ENCODE measurements at regions not wholly inside any gene's neighbourhood (a gene's known extent, or its start where the extent isn't known, plus 50 kb on each side); places are given as distances from the start of the nearest gene placed in this dataset.
"Not testable (repeated sequence)": the region's sequence is repeated elsewhere in the genome, so short reads cannot be mapped to it uniquely, and the experiment has no call there.

DNA sequence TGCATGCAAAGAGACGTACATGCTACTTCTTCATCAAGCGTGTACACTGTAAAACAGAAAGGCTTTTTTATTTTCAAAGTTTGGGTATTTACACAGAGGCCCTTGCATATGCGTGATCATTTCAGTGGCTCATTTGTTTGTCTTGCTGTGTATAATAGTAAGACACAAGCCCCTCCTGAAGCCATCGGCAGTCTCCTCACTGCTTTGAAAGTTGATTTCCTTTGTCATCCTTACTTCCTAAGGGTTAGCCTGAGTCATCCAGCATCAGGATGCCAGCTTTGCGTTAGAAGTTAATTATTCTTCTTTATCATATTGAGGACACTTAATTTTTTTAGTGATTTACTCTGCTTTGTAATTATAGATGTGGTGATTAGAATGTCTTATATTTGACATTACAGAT lies 72.5 kb upstream of the CTBP2 start:
- no peak overlapping the region for H3K27ac ChIP-seq
- DNase-seq (ENCODE audit: low spot score) = peak; percentile 31

DNA sequence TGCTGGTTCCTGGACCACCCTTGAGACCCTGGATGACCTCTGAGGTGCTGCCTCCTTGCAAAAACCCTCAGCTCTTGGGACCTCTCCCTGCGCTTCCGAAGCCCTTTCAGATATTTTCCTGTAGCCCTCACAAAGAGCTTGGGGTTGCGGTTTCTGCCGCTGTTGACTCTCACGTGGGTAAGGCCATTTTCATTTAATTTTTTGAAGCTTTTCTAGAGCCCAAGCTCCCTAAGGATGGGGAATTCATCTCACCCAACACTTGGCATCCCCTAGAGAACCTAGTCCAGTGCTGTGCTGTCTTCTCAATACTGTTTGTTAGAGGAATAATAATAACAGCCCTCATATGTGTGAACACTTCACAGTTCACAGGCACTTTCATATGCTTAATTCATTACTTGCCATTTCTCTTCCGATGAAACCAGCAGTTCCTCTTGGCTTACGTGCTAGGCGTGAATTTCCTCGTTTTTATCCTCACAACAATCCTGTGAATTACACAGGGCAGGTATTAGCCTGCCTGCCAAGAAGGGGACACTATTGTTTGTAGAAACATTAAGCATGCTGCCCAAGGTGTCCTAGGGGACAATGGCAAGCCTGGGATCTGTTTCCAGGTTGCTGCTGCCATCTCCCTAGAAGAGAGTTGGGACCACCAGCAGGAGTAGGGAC lies 71.6 kb upstream of the CTBP2 start:
- H3K27ac ChIP-seq = peak overlapping the region; percentile 72
- no peak for DNase-seq (ENCODE audit: low spot score)
- TF ChIP-seq CTCF (conservative IDR thresholded peaks at IDR 0.05; ENCODE audit: low read depth) = no peak
- POLR2A ChIA-PET (ENCODE audit: low non-redundant PET) = no interaction called here
- CTCF ChIA-PET = interaction anchor here (0.6 kb wide), 3 partner anchors 32 to 391 kb away, joined by 3 to 6 read pairs (median 3); no protein-coding TSS in a partner anchor

More for the DNA sequence above, 72.5 kb upstream of the CTBP2 start:
- TF ChIP-seq CTCF (conservative IDR thresholded peaks at IDR 0.05; ENCODE audit: low read depth) = no peak
- POLR2A ChIA-PET (ENCODE audit: low non-redundant PET) = no interaction called here
- CTCF ChIA-PET = no interaction called here

- peak overlapping the region; percentile 72 for H3K27ac ChIP-seq
Measured at GRCh38 chr10:125231116-125231812, 70.9 kb upstream of the CTBP2 start.

GRCh38 chr10:125230251-125230650 lies 69.9 kb upstream of the CTBP2 start:
- ChIA-PET CTCF (interaction anchor here (1.2 kb wide), 1 partner anchor 182 kb away, joined by 3 read pairs; no protein-coding TSS in a partner anchor), POLR2A (ENCODE audit: low non-redundant PET) (no interaction called here)
- TF ChIP-seq CTCF (conservative IDR thresholded peaks at IDR 0.05; ENCODE audit: low read depth) = no peak
- H3K27ac ChIP-seq = no peak overlapping the region
- no peak for DNase-seq (ENCODE audit: low spot score)

More at GRCh38 chr10:125231116-125231812, 70.9 kb upstream of the CTBP2 start:
- ChIA-PET CTCF (interaction anchor here (0.5 to 1.2 kb wide), 4 partner anchors 14 to 392 kb away, joined by 3 to 6 read pairs (median 4); no protein-coding TSS in a partner anchor), POLR2A (ENCODE audit: low non-redundant PET) (no interaction called here)
- no peak for TF ChIP-seq CTCF (conservative IDR thresholded peaks at IDR 0.05; ENCODE audit: low read depth)
- DNase-seq (ENCODE audit: low spot score) = peak; percentile 99

DNA sequence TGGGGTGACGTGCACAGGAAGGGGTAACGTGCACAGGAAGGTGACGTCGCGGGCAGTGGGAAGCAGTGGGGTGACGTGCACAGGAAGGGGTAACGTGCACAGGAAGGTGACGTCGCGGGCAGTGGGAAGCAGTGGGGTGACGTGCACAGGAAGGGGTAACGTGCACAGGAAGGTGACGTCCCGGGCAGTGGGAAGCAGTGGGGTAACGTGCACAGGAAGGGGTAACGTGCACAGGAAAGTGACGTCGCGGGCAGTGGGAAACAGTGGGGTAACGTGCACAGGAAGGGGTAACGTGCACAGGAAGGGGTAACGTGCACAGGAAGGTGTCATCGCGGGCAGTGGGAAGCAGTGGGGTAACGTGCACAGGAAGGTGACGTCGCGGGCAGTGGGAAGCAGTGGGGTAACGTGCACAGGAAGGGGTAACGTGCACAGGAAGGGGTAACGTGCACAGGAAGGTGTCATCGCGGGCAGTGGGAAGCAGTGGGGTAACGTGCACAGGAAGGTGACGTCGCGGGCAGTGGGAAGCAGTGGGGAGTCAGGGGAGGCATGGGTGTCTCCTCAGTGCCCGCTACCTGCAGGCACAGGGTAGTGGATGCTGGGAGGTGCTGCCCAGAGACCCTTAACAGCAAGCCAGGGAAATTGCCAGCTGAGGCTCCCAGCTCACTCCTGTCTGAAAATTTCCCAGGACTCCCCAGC lies 68.0 kb upstream of the CTBP2 start:
- POLR2A ChIA-PET (ENCODE audit: low non-redundant PET); CTCF ChIA-PET; H3K27ac ChIP-seq; DNase-seq (ENCODE audit: low spot score): not testable (repeated sequence)

DNA sequence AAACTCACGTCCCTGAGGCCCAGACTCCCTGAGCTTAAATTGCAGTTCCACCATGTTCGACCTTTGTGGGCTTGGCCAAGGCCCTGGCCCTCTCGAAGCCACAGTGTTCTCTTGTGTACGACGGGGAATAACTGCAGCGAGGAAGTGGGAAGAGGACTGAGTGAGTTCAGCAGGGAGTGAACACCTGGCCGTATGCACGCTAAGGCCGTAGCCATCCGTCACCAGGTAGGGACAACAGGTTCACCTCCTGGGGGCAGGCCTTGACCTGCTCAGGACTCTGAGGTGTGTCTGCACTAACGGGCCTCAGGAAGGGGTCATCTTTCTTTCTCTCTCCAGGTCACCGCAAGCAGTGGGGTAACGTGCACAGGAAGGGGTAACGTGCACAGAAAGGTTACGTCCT lies 67.2 kb upstream of the CTBP2 start:
- CTCF ChIA-PET = no interaction called here
- POLR2A ChIA-PET (ENCODE audit: low non-redundant PET) = no interaction called here
- H3K27ac ChIP-seq = no peak overlapping the region
- no peak for DNase-seq (ENCODE audit: low spot score)
- no peak for TF ChIP-seq CTCF (conservative IDR thresholded peaks at IDR 0.05; ENCODE audit: low read depth)

Data from RWPE1 (cell line).